ENCODE measurements at regions not wholly inside any gene's neighbourhood (a gene's known extent, or its start where the extent isn't known, plus 50 kb on each side); places are given as distances from the start of the nearest gene placed in this dataset.

- no peak for TF ChIP-seq CTCF (conservative IDR thresholded peaks at IDR 0.05)
- TF ChIP-seq EZH2 (IDR thresholded peaks at IDR 0.05; ENCODE audit: low read depth), result no peak
Observed at GRCh38 chr6:159103396-159104162, 58.8 kb upstream of the TAGAP start.

Data from PC-9 (cell line).